H1 (cell line): ENCODE measurements at regions not wholly inside any gene's neighbourhood (a gene's known extent, or its start where the extent isn't known, plus 50 kb on each side); places are given as distances from the start of the nearest gene placed in this dataset.

Experiments
- BCL11A ChIP-seq, 2 experiments: IDR thresholded peaks; one replicate each; pipeline ENCODE4 v1.6.1; 2011; ENCODE audit warnings: low read depth in 2 of 2, low read length in 2 of 2, mild to moderate bottlenecking in 2 of 2
- BRCA1 ChIP-seq: IDR thresholded peaks from 2 replicates; pipeline ENCODE4 v1.6.1; 2012; ENCODE audit warnings: low read depth, low read length, improper control_type of control experiment
- CBX5 ChIP-seq: fragments of 300-800, 300-1000 bp; sonication (generic); IDR thresholded peaks from 2 replicates; pipeline ENCODE4 v1.7.1; 2016; ENCODE audit warnings: antibody characterized with exemption, low read length, low read depth
- CHD2 ChIP-seq: IDR thresholded peaks from 2 replicates; pipeline ENCODE4 v1.6.1; 2012; ENCODE audit warnings: low read length, improper control_type of control experiment
- CREB1 ChIP-seq: IDR thresholded peaks from 2 replicates; pipeline ENCODE4 v1.6.1; 2012; ENCODE audit warnings: inconsistent platforms
- EGR1 ChIP-seq: IDR thresholded peaks from 2 replicates; pipeline ENCODE4 v1.6.1; 2011; ENCODE audit warnings: low read depth, low read length, borderline replicate concordance
- EZH2 ChIP-seq: fragments of 200-600 bp; sonication (generic); IDR thresholded peaks from 2 replicates; pipeline ENCODE4 v1.7.1; 2012; ENCODE audit warnings: low read depth, mild to moderate bottlenecking, moderate library complexity, low read length, inconsistent platforms; ENCODE audit not compliant: severe bottlenecking
- POLR2A ChIP-seq, 2 experiments: IDR thresholded peaks; 1 replicate in 1 of 2; 2 replicates in 1 of 2; pipeline ENCODE4 v1.6.1; 2011; ENCODE audit warnings: low read depth in 2 of 2, low read length in 2 of 2, mild to moderate bottlenecking in 2 of 2; ENCODE audit errors: control extremely low read depth in 1 of 2
- RAD21 ChIP-seq, 2 experiments: IDR thresholded peaks in 1 of 2; conservative IDR thresholded peaks in 1 of 2; 2 replicates each; pipeline ENCODE4 v1.6.1; 2011; ENCODE audit warnings: low read depth in 2 of 2, low read length in 2 of 2, improper control_type of control experiment in 1 of 2, inconsistent platforms in 1 of 2, mild to moderate bottlenecking in 1 of 2, moderate library complexity in 1 of 2
- SIX5 ChIP-seq: IDR thresholded peaks from 2 replicates; pipeline ENCODE4 v1.6.1; 2011; ENCODE audit warnings: mild to moderate bottlenecking, low read depth, low read length
- TF ChIP-seq, protein P1 (sequence below): fragments of 300-600 bp; sonication (generic); IDR thresholded peaks from 2 replicates; pipeline ENCODE4 v1.7.1; 2012; ENCODE audit warnings: low read length, moderate library complexity, mild to moderate bottlenecking, inconsistent platforms; ENCODE audit not compliant: insufficient replicate concordance

DNA sequence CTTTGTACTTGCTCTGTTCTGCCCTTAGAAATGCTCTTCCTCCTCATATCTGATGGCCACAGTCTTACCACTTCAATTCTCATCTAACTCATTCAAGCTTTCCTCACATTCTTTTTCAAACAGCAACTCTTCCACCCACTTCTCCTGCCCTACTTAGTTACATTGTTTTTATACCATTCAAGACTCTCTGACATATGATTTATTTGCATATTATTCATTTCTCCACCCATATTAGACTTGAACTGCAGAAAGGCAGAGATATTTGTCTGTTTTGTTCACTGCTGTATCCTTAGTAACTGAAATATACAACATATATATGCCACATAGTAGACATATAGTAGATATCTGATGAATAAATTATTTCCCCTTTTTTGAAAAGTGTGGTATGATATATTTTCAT, 95.5 kb upstream of the DCN start (continued):
- TF ChIP-seq, protein P1, sequence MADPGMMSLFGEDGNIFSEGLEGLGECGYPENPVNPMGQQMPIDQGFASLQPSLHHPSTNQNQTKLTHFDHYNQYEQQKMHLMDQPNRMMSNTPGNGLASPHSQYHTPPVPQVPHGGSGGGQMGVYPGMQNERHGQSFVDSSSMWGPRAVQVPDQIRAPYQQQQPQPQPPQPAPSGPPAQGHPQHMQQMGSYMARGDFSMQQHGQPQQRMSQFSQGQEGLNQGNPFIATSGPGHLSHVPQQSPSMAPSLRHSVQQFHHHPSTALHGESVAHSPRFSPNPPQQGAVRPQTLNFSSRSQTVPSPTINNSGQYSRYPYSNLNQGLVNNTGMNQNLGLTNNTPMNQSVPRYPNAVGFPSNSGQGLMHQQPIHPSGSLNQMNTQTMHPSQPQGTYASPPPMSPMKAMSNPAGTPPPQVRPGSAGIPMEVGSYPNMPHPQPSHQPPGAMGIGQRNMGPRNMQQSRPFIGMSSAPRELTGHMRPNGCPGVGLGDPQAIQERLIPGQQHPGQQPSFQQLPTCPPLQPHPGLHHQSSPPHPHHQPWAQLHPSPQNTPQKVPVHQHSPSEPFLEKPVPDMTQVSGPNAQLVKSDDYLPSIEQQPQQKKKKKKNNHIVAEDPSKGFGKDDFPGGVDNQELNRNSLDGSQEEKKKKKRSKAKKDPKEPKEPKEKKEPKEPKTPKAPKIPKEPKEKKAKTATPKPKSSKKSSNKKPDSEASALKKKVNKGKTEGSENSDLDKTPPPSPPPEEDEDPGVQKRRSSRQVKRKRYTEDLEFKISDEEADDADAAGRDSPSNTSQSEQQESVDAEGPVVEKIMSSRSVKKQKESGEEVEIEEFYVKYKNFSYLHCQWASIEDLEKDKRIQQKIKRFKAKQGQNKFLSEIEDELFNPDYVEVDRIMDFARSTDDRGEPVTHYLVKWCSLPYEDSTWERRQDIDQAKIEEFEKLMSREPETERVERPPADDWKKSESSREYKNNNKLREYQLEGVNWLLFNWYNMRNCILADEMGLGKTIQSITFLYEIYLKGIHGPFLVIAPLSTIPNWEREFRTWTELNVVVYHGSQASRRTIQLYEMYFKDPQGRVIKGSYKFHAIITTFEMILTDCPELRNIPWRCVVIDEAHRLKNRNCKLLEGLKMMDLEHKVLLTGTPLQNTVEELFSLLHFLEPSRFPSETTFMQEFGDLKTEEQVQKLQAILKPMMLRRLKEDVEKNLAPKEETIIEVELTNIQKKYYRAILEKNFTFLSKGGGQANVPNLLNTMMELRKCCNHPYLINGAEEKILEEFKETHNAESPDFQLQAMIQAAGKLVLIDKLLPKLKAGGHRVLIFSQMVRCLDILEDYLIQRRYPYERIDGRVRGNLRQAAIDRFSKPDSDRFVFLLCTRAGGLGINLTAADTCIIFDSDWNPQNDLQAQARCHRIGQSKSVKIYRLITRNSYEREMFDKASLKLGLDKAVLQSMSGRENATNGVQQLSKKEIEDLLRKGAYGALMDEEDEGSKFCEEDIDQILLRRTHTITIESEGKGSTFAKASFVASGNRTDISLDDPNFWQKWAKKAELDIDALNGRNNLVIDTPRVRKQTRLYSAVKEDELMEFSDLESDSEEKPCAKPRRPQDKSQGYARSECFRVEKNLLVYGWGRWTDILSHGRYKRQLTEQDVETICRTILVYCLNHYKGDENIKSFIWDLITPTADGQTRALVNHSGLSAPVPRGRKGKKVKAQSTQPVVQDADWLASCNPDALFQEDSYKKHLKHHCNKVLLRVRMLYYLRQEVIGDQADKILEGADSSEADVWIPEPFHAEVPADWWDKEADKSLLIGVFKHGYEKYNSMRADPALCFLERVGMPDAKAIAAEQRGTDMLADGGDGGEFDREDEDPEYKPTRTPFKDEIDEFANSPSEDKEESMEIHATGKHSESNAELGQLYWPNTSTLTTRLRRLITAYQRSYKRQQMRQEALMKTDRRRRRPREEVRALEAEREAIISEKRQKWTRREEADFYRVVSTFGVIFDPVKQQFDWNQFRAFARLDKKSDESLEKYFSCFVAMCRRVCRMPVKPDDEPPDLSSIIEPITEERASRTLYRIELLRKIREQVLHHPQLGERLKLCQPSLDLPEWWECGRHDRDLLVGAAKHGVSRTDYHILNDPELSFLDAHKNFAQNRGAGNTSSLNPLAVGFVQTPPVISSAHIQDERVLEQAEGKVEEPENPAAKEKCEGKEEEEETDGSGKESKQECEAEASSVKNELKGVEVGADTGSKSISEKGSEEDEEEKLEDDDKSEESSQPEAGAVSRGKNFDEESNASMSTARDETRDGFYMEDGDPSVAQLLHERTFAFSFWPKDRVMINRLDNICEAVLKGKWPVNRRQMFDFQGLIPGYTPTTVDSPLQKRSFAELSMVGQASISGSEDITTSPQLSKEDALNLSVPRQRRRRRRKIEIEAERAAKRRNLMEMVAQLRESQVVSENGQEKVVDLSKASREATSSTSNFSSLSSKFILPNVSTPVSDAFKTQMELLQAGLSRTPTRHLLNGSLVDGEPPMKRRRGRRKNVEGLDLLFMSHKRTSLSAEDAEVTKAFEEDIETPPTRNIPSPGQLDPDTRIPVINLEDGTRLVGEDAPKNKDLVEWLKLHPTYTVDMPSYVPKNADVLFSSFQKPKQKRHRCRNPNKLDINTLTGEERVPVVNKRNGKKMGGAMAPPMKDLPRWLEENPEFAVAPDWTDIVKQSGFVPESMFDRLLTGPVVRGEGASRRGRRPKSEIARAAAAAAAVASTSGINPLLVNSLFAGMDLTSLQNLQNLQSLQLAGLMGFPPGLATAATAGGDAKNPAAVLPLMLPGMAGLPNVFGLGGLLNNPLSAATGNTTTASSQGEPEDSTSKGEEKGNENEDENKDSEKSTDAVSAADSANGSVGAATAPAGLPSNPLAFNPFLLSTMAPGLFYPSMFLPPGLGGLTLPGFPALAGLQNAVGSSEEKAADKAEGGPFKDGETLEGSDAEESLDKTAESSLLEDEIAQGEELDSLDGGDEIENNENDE: no peak
- TF ChIP-seq EZH2: no peak
- no peak for TF ChIP-seq RAD21 (IDR thresholded peaks at IDR 0.05 in 1 of 2, conservative IDR thresholded peaks at IDR 0.05 in 1 of 2; ENCODE audit: low read depth in 2 of 2, low read length in 2 of 2)
- no peak for TF ChIP-seq CREB1
- no peak for TF ChIP-seq SIX5
- no peak for TF ChIP-seq BRCA1
- no peak for TF ChIP-seq EGR1
- TF ChIP-seq BCL11A (IDR thresholded peaks at IDR 0.05; ENCODE audit: low read depth in 2 of 2, low read length in 2 of 2): no peak
- no peak for TF ChIP-seq POLR2A (IDR thresholded peaks at IDR 0.05; ENCODE audit: control extremely low read depth in 1 of 2, low read depth in 2 of 2, low read length in 2 of 2)
- TF ChIP-seq CHD2: no peak
- no peak for TF ChIP-seq CBX5
- TF ChIP-seq, all 59 proteins: peak for 0
